Calu3 (cell line): ENCODE measurements at regions not wholly inside any gene's neighbourhood (a gene's known extent, or its start where the extent isn't known, plus 50 kb on each side); places are given as distances from the start of the nearest gene placed in this dataset.

Source experiments
- BruUV-seq: library from RNA; stranded (reverse); fragments of 400-500 nt; replicated peaks from 2 replicates; lab custom pipeline; 2021; lab: Mats Ljungman, UMichigan
- CTCF ChIA-PET: fragments of 300-600 bp; sonication (Branson Sonifier 250); formaldehyde crosslinking; loops from one replicate; lab custom pipeline; 2022; ENCODE audit warnings: antibody characterized with exemption; lab: Charles Lee
- DNase-seq: peaks from one replicate; pipeline ENCODE4 v3.0.0; 2022
- H3K27ac Mint-ChIP-seq: one replicate; pipeline ENCODE4 v1.8.0; 2022; ENCODE audit warnings: mixed read lengths; ENCODE audit not compliant: unreplicated experiment
- H3K27me3 Mint-ChIP-seq: one replicate; pipeline ENCODE4 v1.8.0; 2022; ENCODE audit warnings: mixed read lengths; ENCODE audit not compliant: unreplicated experiment
- H3K36me3 Mint-ChIP-seq: one replicate; pipeline ENCODE4 v1.8.0; 2022; ENCODE audit warnings: mild to moderate bottlenecking, moderate library complexity, mixed read lengths; ENCODE audit not compliant: insufficient read depth, unreplicated experiment
- H3K4me1 Mint-ChIP-seq: one replicate; pipeline ENCODE4 v1.8.0; 2022; ENCODE audit warnings: mild to moderate bottlenecking, low read depth, mixed read lengths; ENCODE audit not compliant: unreplicated experiment
- H3K4me3 Mint-ChIP-seq: one replicate; pipeline ENCODE4 v1.8.0; 2022; ENCODE audit warnings: mild to moderate bottlenecking, low read depth, moderate library complexity, mixed read lengths; ENCODE audit not compliant: unreplicated experiment
- H3K9me3 Mint-ChIP-seq: one replicate; pipeline ENCODE4 v1.8.0; 2022; ENCODE audit warnings: low read depth, mixed read lengths; ENCODE audit not compliant: unreplicated experiment
- CTCF ChIP-seq: fragments of 200-600 bp; IDR thresholded peaks from one replicate; pipeline ENCODE4 v1.8.0; 2022; ENCODE audit warnings: antibody characterized with exemption; ENCODE audit not compliant: unreplicated experiment
- intact Hi-C: fragments of 100-400 bp; cut with micrococcal nuclease; formaldehyde crosslinking; loops from one replicate; pipeline ENCODE4 v1.10.0; 2022; ENCODE audit not compliant: unreplicated experiment

GRCh38 chr4:67291644-67292043, 253.7 kb downstream of the CENPC start:
- Mint-ChIP-seq H3K4me3 (no peak overlapping the region), H3K9me3 (peaks cover 3% of the 10 kb centered on the region), H3K27me3 (no peaks in the 10 kb centered on the region), H3K4me1 (peaks cover 9% of the 10 kb centered on the region), H3K36me3 (no peaks in the 10 kb centered on the region), H3K27ac (no peak overlapping the region)
- CTCF ChIA-PET: no interaction called here
- no peak for TF ChIP-seq CTCF
- no TSS peak for BruUV-seq
- intact Hi-C loops: no loop called here
- DNase-seq: no peak

DNA sequence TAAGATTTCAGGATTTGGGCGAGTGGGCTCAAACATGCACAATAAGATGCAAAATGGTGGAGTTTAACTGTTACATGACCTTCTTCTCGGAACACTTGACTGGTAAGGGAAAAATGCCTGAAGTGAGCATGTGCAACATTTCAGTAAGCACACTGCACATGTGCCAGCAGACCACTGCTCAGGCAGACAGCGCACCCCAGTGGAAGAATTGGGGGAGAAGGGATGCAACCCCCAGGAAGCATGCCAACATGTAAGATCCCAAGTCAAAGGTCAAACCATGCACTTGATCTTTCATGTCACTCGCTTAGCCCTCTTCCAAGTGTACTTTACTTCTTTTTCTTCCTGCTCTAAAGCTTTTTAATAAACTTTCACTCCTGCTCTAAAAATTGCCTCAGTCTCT, 256.3 kb downstream of the CENPC start:
- intact Hi-C loops: no loop called here
- no TSS peak for BruUV-seq
- Mint-ChIP-seq H3K9me3 (peaks cover 3% of the 10 kb centered on the region), H3K4me3 (no peak overlapping the region), H3K27ac (no peak overlapping the region), H3K36me3 (no peaks in the 10 kb centered on the region), H3K27me3 (no peaks in the 10 kb centered on the region), H3K4me1 (peaks cover 9% of the 10 kb centered on the region)
- CTCF ChIA-PET: no interaction called here
- DNase-seq: peak; percentile 7
- no peak for TF ChIP-seq CTCF

DNA sequence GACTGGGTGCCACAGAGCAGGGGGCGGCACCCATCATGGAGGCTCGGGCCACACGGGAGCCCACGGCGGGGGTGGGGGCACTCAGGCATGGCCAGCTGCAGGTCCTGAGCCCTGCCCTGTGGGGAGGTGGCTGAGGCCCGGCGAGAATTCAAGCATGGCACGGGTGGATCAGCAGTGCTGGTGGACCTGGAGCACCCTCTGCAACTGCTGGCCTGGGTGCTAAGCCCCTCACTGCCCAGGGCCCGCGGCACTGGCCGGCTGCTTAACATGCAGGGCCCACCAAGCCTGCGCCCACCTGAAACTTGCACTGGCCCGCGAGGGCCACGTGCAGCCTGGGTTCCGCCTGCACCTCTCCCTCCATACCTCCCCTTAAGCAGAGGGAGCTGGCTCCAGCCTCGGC, 258.6 kb downstream of the CENPC start:
- CTCF ChIA-PET: no interaction called here
- Mint-ChIP-seq H3K27me3 (no peaks in the 10 kb centered on the region), H3K36me3 (no peaks in the 10 kb centered on the region), H3K4me3 (no peak overlapping the region), H3K9me3 (peaks cover 3% of the 10 kb centered on the region), H3K4me1 (peaks cover 2% of the 10 kb centered on the region), H3K27ac (no peak overlapping the region)
- TF ChIP-seq CTCF: no peak
- intact Hi-C loops: no loop called here
- no TSS peak for BruUV-seq
- DNase-seq: no peak

GRCh38 chr4:67282749-67283148, 262.6 kb downstream of the CENPC start:
- H3K27ac Mint-ChIP-seq: no peak overlapping the region
- DNase-seq: no peak
- no TSS peak for BruUV-seq
- CTCF ChIA-PET: no interaction called here
- no peaks in the 10 kb centered on the region for H3K27me3 Mint-ChIP-seq
- no peak overlapping the region for H3K4me3 Mint-ChIP-seq
- no peaks in the 10 kb centered on the region for H3K36me3 Mint-ChIP-seq
- intact Hi-C loops: no loop called here
- no peak for TF ChIP-seq CTCF
- H3K9me3 Mint-ChIP-seq: no peaks in the 10 kb centered on the region
- H3K4me1 Mint-ChIP-seq: no peaks in the 10 kb centered on the region
